ENCODE measurements at regions not wholly inside any gene's neighbourhood (a gene's known extent, or its start where the extent isn't known, plus 50 kb on each side); places are given as distances from the start of the nearest gene placed in this dataset.

DNA sequence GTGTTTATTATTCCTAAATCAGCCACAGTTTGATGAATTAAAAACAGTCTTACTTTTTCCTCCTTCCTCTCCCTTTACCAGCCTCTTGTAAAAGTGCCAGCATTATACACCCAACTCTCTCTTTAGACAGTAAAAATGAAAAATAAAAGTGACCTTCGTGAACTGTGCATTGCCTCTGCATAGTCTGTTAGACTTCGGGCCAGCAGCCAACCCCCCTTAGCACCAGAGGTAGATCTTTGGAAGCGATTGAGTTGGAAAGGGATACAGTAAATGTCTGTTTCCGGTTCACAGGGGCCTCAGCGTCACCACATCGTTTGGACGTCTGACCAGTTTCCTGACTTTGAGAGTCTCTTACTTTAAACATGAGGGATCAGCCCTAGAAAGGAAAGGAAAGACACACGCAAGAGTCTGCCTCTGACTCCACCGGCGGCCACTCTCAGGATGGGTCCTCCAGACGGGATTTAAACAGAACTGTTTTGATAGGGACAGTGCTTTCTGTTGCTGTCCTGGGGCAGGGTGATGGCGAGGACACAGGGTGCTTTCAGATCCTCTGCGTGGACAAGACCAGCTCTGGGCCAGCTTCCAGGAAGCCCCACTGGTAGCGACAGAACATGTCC lies 206.6 kb upstream of the PREP start:
- peak overlapping the region; percentile 4 for H3K4me3 ChIP-seq (ENCODE audit: low read depth, low read length)
- TF ChIP-seq, protein P1, sequence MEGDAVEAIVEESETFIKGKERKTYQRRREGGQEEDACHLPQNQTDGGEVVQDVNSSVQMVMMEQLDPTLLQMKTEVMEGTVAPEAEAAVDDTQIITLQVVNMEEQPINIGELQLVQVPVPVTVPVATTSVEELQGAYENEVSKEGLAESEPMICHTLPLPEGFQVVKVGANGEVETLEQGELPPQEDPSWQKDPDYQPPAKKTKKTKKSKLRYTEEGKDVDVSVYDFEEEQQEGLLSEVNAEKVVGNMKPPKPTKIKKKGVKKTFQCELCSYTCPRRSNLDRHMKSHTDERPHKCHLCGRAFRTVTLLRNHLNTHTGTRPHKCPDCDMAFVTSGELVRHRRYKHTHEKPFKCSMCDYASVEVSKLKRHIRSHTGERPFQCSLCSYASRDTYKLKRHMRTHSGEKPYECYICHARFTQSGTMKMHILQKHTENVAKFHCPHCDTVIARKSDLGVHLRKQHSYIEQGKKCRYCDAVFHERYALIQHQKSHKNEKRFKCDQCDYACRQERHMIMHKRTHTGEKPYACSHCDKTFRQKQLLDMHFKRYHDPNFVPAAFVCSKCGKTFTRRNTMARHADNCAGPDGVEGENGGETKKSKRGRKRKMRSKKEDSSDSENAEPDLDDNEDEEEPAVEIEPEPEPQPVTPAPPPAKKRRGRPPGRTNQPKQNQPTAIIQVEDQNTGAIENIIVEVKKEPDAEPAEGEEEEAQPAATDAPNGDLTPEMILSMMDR (conservative IDR thresholded peaks at IDR 0.05; ENCODE audit: low read depth, low read length): no peak
- peak; percentile 77 for DNase-seq (ENCODE audit: low read depth)

DNA sequence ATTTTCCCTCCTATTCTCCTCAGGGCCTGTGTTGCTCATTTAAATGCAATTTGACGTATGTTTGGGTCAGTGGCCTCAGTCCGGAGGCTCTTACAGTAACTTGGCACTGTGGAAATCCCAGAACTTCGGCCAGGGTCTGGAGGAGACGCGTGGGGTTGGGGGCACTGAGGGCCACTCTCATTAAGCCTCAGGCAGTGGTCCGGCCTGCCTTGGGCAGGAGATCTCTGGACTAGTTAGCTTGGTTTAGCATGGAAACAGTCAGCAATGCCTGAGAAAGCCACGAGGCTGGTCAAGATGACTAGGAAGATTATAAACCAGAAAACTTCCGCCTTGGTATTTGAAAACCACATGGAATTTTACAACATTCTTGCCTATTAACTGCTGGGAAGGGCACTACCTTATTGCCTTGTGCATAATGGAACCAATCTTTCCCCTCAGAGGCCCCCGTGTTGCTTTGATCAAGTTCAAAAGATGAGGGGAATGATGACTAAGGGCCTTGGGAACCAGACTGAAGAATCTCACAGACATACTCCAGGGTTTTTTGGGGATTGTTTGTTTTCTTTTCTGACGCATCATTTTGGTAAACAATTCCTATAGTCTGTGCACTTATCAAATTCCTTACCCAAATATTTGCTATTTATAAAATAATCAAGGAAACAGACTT lies 206.0 kb upstream of the PREP start:
- TF ChIP-seq, protein P1 (conservative IDR thresholded peaks at IDR 0.05; ENCODE audit: low read depth, low read length): no peak
- DNase-seq (ENCODE audit: low read depth): peak; percentile 96
- no peak overlapping the region for H3K4me3 ChIP-seq (ENCODE audit: low read depth, low read length)

DNA sequence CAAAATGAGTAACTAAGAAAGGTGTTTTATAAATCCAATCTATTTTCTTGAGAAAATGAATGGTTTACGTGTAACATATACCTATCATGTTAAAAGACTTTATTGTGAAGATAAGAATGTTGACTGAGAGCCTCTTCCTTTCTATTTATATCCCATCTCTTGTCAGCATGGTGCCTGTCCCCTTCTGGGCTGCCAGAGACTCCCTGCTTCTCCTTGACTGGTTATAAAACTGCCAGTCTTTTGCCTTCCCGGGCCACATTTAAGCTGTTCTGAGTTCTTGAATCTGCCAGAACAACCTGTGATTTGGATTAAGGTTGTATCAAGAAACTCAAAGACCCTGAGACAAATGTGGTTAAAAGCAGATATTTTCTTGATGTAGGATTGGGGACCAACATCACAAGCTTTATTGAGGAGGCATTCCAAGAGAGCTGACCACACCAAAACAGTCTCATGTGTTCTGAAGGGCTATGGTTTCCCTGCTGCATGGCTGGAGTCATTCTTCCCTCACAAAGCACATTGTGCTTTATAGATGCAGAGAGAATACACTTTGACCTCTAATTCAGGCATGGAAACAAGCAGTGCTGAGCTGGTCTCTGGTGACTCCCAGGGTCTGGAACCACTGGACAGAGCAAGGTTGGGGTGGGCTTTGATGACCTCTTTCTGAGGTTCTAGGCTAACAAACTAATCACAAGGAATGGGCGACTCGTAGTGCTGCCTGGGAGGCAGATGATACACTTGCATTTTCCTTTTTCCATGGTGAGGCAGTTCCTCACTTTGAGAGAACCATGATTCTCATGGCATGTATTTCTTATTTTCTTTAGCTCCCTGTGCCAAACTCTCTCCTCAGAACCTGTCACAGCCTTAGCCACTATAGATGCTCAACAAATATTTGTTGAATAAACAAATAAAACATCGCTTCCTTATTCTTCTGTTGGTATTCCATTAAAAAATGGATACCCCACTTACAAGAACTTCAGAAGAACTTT lies 205.0 kb upstream of the PREP start:
- H3K4me3 ChIP-seq (ENCODE audit: low read depth, low read length): no peak overlapping the region
- DNase-seq (ENCODE audit: low read depth): peak; percentile 33
- TF ChIP-seq, protein P1 (conservative IDR thresholded peaks at IDR 0.05; ENCODE audit: low read depth, low read length): no peak

DNA sequence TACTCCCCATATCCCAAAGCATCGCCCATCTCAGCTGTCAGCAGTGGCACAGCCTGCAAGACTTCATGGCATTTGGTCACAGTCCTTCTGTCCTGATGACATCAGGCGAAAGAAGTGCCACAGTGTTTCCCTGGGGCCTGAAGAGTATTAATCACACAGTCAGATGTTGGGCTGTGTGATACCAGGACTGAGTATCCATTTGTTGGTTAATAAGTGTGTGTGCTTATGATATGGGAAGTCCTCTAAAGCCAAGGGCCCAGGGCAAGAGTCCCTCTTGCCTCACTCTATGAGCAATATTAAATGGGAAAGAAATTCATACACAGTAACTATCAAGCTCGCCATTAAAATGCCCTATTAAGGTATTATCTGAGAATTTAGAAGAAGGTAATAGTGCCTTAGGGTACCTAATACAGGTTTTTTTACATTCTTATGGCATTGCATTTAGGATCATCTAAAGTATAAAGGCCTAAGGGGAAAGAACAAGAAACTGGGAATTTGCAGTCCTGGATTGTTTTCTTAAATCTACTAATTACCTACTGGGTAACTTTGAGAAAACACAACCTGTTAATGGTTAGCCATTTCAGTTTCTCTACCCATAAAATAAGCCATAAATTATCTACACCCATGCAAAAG lies 204.1 kb upstream of the PREP start:
- DNase-seq (ENCODE audit: low read depth): no peak
- H3K4me3 ChIP-seq (ENCODE audit: low read depth, low read length): no peak overlapping the region
- TF ChIP-seq, protein P1 (conservative IDR thresholded peaks at IDR 0.05; ENCODE audit: low read depth, low read length): no peak

DNA sequence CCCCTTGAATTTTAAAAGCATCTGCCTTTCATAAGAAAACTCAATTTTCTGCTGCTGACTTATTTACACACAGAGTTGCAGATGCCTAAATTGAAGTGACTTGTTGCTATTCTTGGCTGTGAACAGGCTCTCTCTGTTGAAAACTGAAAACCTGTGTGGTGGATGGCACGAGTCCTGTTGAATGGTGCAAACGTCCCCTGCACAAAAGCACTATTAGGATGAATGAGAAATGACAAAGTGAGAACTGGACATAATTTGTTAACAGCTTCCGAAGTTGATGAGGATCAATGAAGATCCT lies 201.7 kb upstream of the PREP start:
- TF ChIP-seq, protein P1 (conservative IDR thresholded peaks at IDR 0.05; ENCODE audit: low read depth, low read length): no peak
- DNase-seq (ENCODE audit: low read depth): no peak
- no peak overlapping the region for H3K4me3 ChIP-seq (ENCODE audit: low read depth, low read length)

DNA sequence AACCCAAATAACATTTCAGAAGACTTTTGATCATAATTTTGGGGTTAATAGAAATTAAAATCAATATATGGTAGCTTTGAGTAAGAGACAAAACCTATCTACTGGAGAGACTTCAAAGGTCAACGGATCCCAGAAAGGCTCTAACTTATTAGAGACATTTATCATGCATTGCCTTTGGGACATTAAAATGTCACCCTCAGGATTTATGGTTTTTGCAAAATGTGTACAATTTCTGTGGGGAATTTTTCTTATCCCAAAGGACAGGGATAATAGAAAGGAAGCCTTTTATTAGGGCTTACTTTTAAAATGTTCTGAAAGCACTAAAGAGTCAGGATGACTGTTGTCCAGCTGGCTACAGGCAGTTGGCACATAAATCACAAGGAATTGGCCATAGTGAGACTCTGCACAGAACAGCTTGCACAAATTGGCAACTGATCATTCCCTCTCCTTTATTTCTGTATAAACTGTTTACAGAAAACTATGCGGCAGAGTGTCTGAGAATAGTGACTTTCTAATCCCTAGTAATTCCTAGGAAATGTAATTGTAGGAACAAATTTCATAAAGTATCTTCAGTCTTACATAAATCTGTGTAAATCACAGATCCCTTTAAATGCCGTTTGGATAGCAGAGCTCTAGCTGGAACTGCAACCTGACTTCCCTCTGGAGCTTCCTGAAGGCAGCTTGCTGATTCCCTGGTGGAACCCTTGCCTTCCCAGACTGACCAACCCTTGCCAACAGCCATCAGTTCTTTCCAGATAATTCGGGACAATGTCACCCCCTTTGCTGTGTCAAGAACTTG lies 201.1 kb upstream of the PREP start:
- H3K4me3 ChIP-seq (ENCODE audit: low read depth, low read length): no peak overlapping the region
- TF ChIP-seq, protein P1 (conservative IDR thresholded peaks at IDR 0.05; ENCODE audit: low read depth, low read length): no peak
- no peak for DNase-seq (ENCODE audit: low read depth)

Measured in choroid plexus epithelial cell (primary cell).